H1 (cell line): ENCODE measurements at regions not wholly inside any gene's neighbourhood (a gene's known extent, or its start where the extent isn't known, plus 50 kb on each side); places are given as distances from the start of the nearest gene placed in this dataset.

Experiments
- ATF3 ChIP-seq: IDR thresholded peaks from 2 replicates; pipeline ENCODE4 v1.6.1; 2011; ENCODE audit warnings: low read depth, mild to moderate bottlenecking, low read length; ENCODE audit not compliant: insufficient read depth
- CBX8 ChIP-seq: fragments of 300-800, 300-1000 bp; sonication (generic); IDR thresholded peaks from 2 replicates; pipeline ENCODE4 v1.7.1; 2016; ENCODE audit warnings: low read depth, low read length, borderline replicate concordance
- JUND ChIP-seq: IDR thresholded peaks from 2 replicates; pipeline ENCODE4 v1.6.1; 2011; ENCODE audit warnings: mild to moderate bottlenecking, improper control_type of control experiment, low read length
- POLR2A ChIP-seq, 2 experiments: IDR thresholded peaks; 1 replicate in 1 of 2; 2 replicates in 1 of 2; pipeline ENCODE4 v1.6.1; 2011; ENCODE audit warnings: low read depth in 2 of 2, low read length in 2 of 2, mild to moderate bottlenecking in 2 of 2; ENCODE audit errors: control extremely low read depth in 1 of 2
- ZNF274 ChIP-seq: IDR thresholded peaks from 2 replicates; pipeline ENCODE4 v1.7.0; 2012; ENCODE audit warnings: low read length, borderline replicate concordance; ENCODE audit errors: extremely low read depth

- TF ChIP-seq ATF3: no peak
- TF ChIP-seq CBX8: no peak
- TF ChIP-seq JUND: no peak
- TF ChIP-seq POLR2A (IDR thresholded peaks at IDR 0.05; ENCODE audit: control extremely low read depth in 1 of 2, low read depth in 2 of 2, low read length in 2 of 2): no peak
- TF ChIP-seq ZNF274: no peak
These were observed 62.7 kb upstream of the C14orf180 start (continued) for GRCh38 chr14:104516906-104517305.
